Esophagus muscularis mucosa (tissue), 4 donors: ENCODE measurements at regions not wholly inside any gene's neighbourhood (a gene's known extent, or its start where the extent isn't known, plus 50 kb on each side); places are given as distances from the start of the nearest gene placed in this dataset.

Experiments used
- EP300 ChIP-seq: sonication (generic); formaldehyde crosslinking; IDR thresholded peaks from one replicate; pipeline ENCODE4 v1.6.1; 2017; ENCODE audit warnings: antibody characterized with exemption
- POLR2A ChIP-seq: fragments of 450-650 bp; IDR thresholded peaks from one replicate; pipeline ENCODE4 v1.6.1; 2017; ENCODE audit warnings: antibody characterized with exemption, moderate library complexity, mild to moderate bottlenecking, low read depth
- POLR2AphosphoS5 ChIP-seq, 2 donors: sonication (generic); formaldehyde crosslinking; IDR thresholded peaks; one replicate each; pipeline ENCODE4 v1.6.1; 2017; ENCODE audit warnings: antibody characterized with exemption in 2 of 2
- TF ChIP-seq, protein P1 (sequence below), 3 experiments: fragments of 200-600 bp in 2 of 3; fragments of 450-650 bp in 1 of 3; sonication (generic) in 2 of 3; IDR thresholded peaks; one replicate each; pipeline ENCODE4 v1.5.1; 2017 to 2019; ENCODE audit warnings: antibody characterized with exemption in 3 of 3, mild to moderate bottlenecking in 2 of 3, moderate library complexity in 1 of 3

DNA sequence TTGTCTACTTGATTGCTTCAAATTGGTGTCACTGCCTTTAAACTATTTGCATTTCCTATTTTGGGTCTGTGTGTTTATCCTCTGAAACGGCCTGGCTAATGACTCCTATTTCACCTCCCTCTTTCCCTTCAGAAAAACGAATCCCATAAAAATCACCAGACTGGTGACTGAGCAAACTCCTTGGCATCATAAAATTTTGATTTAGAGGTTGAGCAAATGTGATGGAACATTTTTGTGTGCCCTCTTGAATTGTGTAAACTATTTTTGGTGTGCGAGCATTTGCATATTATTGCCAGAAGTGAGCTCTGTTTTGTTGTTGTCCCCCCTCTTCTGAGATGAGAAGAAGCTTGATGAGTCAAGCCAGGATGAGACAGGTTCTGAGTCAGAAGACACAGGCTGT, 316.1 kb downstream of the AJAP1 start:
- TF ChIP-seq POLR2AphosphoS5 (IDR thresholded peaks at IDR 0.05) (no peak), EP300 (no peak), POLR2A (no peak)
- TF ChIP-seq, protein P1, sequence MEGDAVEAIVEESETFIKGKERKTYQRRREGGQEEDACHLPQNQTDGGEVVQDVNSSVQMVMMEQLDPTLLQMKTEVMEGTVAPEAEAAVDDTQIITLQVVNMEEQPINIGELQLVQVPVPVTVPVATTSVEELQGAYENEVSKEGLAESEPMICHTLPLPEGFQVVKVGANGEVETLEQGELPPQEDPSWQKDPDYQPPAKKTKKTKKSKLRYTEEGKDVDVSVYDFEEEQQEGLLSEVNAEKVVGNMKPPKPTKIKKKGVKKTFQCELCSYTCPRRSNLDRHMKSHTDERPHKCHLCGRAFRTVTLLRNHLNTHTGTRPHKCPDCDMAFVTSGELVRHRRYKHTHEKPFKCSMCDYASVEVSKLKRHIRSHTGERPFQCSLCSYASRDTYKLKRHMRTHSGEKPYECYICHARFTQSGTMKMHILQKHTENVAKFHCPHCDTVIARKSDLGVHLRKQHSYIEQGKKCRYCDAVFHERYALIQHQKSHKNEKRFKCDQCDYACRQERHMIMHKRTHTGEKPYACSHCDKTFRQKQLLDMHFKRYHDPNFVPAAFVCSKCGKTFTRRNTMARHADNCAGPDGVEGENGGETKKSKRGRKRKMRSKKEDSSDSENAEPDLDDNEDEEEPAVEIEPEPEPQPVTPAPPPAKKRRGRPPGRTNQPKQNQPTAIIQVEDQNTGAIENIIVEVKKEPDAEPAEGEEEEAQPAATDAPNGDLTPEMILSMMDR (IDR thresholded peaks at IDR 0.05) = no peak
